Prostate gland (tissue), 2 donors: ENCODE measurements at regions not wholly inside any gene's neighbourhood (a gene's known extent, or its start where the extent isn't known, plus 50 kb on each side); places are given as distances from the start of the nearest gene placed in this dataset.

ENCODE experiments used
- POLR2A ChIP-seq: fragments of 450-650 bp; IDR thresholded peaks from one replicate; pipeline ENCODE4 v1.6.1; 2016; ENCODE audit warnings: antibody characterized with exemption, mild to moderate bottlenecking
- POLR2AphosphoS5 ChIP-seq: sonication (generic); formaldehyde crosslinking; IDR thresholded peaks from one replicate; pipeline ENCODE4 v1.6.1; 2017; ENCODE audit warnings: antibody characterized with exemption
- TF ChIP-seq, protein P1 (sequence below), 4 experiments: fragments of 200-600 bp in 2 of 4; fragments of 450-650 bp in 2 of 4; sonication (generic) in 2 of 4; IDR thresholded peaks; 1 replicate in 3 of 4; 2 replicates in 1 of 4; pipeline ENCODE4 v1.5.1; 2016 to 2019; ENCODE audit warnings: antibody characterized with exemption in 4 of 4, mild to moderate bottlenecking in 2 of 4, moderate library complexity in 2 of 4

DNA sequence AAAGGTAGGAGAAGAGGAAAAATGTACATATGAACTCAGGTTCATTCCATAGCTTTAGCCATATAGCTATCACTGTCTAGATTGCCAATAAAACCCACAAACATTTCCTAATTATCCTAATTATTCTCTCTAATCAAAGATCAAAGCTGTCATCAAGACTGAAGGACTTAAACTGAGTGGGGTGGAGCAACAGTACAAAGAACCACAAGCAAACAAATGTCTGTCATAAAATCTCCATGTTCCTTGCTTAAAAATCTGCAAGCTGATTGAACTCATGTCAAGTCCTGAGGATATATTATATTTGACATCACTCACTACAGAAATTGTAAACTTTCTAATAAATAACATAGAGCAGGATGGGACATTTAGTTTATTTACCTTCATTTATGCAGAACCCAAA, 315.9 kb downstream of the SNX13 start:
- TF ChIP-seq, protein P1, sequence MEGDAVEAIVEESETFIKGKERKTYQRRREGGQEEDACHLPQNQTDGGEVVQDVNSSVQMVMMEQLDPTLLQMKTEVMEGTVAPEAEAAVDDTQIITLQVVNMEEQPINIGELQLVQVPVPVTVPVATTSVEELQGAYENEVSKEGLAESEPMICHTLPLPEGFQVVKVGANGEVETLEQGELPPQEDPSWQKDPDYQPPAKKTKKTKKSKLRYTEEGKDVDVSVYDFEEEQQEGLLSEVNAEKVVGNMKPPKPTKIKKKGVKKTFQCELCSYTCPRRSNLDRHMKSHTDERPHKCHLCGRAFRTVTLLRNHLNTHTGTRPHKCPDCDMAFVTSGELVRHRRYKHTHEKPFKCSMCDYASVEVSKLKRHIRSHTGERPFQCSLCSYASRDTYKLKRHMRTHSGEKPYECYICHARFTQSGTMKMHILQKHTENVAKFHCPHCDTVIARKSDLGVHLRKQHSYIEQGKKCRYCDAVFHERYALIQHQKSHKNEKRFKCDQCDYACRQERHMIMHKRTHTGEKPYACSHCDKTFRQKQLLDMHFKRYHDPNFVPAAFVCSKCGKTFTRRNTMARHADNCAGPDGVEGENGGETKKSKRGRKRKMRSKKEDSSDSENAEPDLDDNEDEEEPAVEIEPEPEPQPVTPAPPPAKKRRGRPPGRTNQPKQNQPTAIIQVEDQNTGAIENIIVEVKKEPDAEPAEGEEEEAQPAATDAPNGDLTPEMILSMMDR (IDR thresholded peaks at IDR 0.05), result no peak
- TF ChIP-seq POLR2A (no peak), POLR2AphosphoS5 (no peak)
